Breast epithelium (tissue), 4 donors: ENCODE measurements at regions not wholly inside any gene's neighbourhood (a gene's known extent, or its start where the extent isn't known, plus 50 kb on each side); places are given as distances from the start of the nearest gene placed in this dataset.

Experiments
- DNase-seq, 2 donors: peaks; one replicate each; pipeline ENCODE4 v3.0.0-alpha.2; 2019; ENCODE audit warnings: low spot score in 2 of 2
- H3K27ac ChIP-seq, 2 donors: fragments of 200-600 bp; sonication (generic) in 1 of 2; one replicate each; pipeline ENCODE4 v1.5.1; 2016 to 2019; ENCODE audit warnings: mild to moderate bottlenecking in 1 of 2
- H3K27me3 ChIP-seq, 2 donors: fragments of 200-600 bp; sonication (generic) in 1 of 2; one replicate each; pipeline versions ENCODE4 v1.5.1 to v1.6.0; 2017 to 2019; ENCODE audit warnings: control low read depth in 1 of 2, mild to moderate bottlenecking in 1 of 2
- H3K36me3 ChIP-seq: fragments of 200-600 bp; one replicate; pipeline ENCODE4 v1.5.1; 2019
- H3K4me1 ChIP-seq, 2 donors: fragments of 200-600 bp; sonication (generic); one replicate each; pipeline ENCODE4 v1.5.1; 2016 to 2019; ENCODE audit warnings: control low read depth in 1 of 2
- H3K4me3 ChIP-seq, 3 donors: fragments of 200-600 bp; sonication (generic); 1 replicate in 2 of 3; 2 replicates in 1 of 3; pipeline ENCODE4 v1.5.1; 2016 to 2019; ENCODE audit warnings: mild to moderate bottlenecking in 3 of 3, moderate library complexity in 2 of 3
- H3K9me3 ChIP-seq, 2 donors: fragments of 200-600 bp; sonication (generic) in 1 of 2; one replicate each; pipeline ENCODE4 v1.5.1; 2016 to 2019; ENCODE audit warnings: control low read depth in 1 of 2
- CTCF ChIP-seq, 3 donors: fragments of 450-650 bp; IDR thresholded peaks; one replicate each; pipeline ENCODE4 v1.5.1; 2016 to 2017; ENCODE audit warnings: antibody characterized with exemption in 3 of 3, mild to moderate bottlenecking in 3 of 3, moderate library complexity in 3 of 3
- POLR2A ChIP-seq: fragments of 450-650 bp; IDR thresholded peaks from one replicate; pipeline ENCODE4 v1.6.1; 2016; ENCODE audit warnings: antibody characterized with exemption, mild to moderate bottlenecking, moderate library complexity
- POLR2AphosphoS5 ChIP-seq, 3 donors: sonication (generic); formaldehyde crosslinking; IDR thresholded peaks; one replicate each; pipeline ENCODE4 v1.6.1; 2017; ENCODE audit warnings: antibody characterized with exemption in 3 of 3
- intact Hi-C: fragments of 100-400 bp; cut with DNase I; formaldehyde crosslinking; loops from one replicate; pipeline ENCODE4 v1.15.1; 2023; ENCODE audit warnings: low total_unique reads

- Histone ChIP-seq H3K36me3 (no peaks in the 10 kb centered on the region), H3K4me3 (no peak overlapping the region), H3K9me3 (no peaks in the 10 kb centered on the region), H3K27ac (no peak overlapping the region), H3K27me3 (peaks cover 0 to 80% of the 10 kb centered on the region in 2 donors), H3K4me1 (no peaks in the 10 kb centered on the region)
- intact Hi-C loops = no loop called here
- TF ChIP-seq POLR2A (no peak), POLR2AphosphoS5 (IDR thresholded peaks at IDR 0.05) (no peak), CTCF (IDR thresholded peaks at IDR 0.05) (no peak)
- DNase-seq = no peak
These were observed 58.8 kb upstream of the ATP6AP2 start for GRCh38 chrX:40521868-40522450.

- Histone ChIP-seq H3K4me3 (no peak overlapping the region), H3K36me3 (no peaks in the 10 kb centered on the region), H3K4me1 (no peaks in the 10 kb centered on the region), H3K9me3 (no peaks in the 10 kb centered on the region), H3K27ac (no peak overlapping the region), H3K27me3 (peaks cover 0 to 66% of the 10 kb centered on the region in 2 donors)
- DNase-seq = peak; percentile 19 to 54
- TF ChIP-seq CTCF (IDR thresholded peaks at IDR 0.05) (no peak), POLR2A (no peak)
- intact Hi-C loops = no loop called here
These were observed 66.4 kb upstream of the ATP6AP2 start for GRCh38 chrX:40514376-40514775.

- intact Hi-C loops = no loop called here
- Histone ChIP-seq H3K4me1 (no peaks in the 10 kb centered on the region), H3K27ac (no peak overlapping the region), H3K27me3 (peaks cover 0 to 66% of the 10 kb centered on the region in 2 donors), H3K9me3 (no peaks in the 10 kb centered on the region), H3K4me3 (no peak overlapping the region), H3K36me3 (no peaks in the 10 kb centered on the region)
- TF ChIP-seq POLR2A (no peak), POLR2AphosphoS5 (IDR thresholded peaks at IDR 0.05) (no peak), CTCF (IDR thresholded peaks at IDR 0.05) (no peak)
- no peak for DNase-seq
These were observed 66.9 kb upstream of the ATP6AP2 start for GRCh38 chrX:40513835-40514234.

GRCh38 chrX:40513012-40513411 lies 67.8 kb upstream of the ATP6AP2 start:
- intact Hi-C loops = no loop called here
- no peaks in the 10 kb centered on the region for H3K36me3 ChIP-seq
- no peak for DNase-seq
- no peaks in the 10 kb centered on the region for H3K9me3 ChIP-seq
- H3K27me3 ChIP-seq = peaks cover 0 to 58% of the 10 kb centered on the region in 2 donors
- TF ChIP-seq POLR2A = no peak
- no peak for TF ChIP-seq CTCF (IDR thresholded peaks at IDR 0.05)
- TF ChIP-seq POLR2AphosphoS5 (IDR thresholded peaks at IDR 0.05) = no peak
- no peaks in the 10 kb centered on the region for H3K4me1 ChIP-seq
- H3K27ac ChIP-seq = no peak overlapping the region
- no peak overlapping the region for H3K4me3 ChIP-seq

GRCh38 chrX:40511258-40511657 lies 69.5 kb upstream of the ATP6AP2 start:
- no peaks in the 10 kb centered on the region for H3K9me3 ChIP-seq
- H3K27me3 ChIP-seq = peaks cover 0 to 65% of the 10 kb centered on the region in 2 donors
- no peak overlapping the region for H3K4me3 ChIP-seq
- H3K4me1 ChIP-seq = no peaks in the 10 kb centered on the region
- DNase-seq = no peak
- intact Hi-C loops = no loop called here
- H3K27ac ChIP-seq = no peak overlapping the region
- H3K36me3 ChIP-seq = no peaks in the 10 kb centered on the region
- no peak for TF ChIP-seq CTCF (IDR thresholded peaks at IDR 0.05)
- no peak for TF ChIP-seq POLR2A
- TF ChIP-seq POLR2AphosphoS5 (IDR thresholded peaks at IDR 0.05) = no peak
